Neural progenitor cell (in vitro differentiated cells): ENCODE measurements at regions not wholly inside any gene's neighbourhood (a gene's known extent, or its start where the extent isn't known, plus 50 kb on each side); places are given as distances from the start of the nearest gene placed in this dataset.
A peak's percentile ranks its signal among the peaks of the same experiment; 100 is the strongest.

Source experiments
- DNase-seq: peaks from one replicate; pipeline ENCODE4 v3.0.0-alpha.2; 2016; ENCODE audit warnings: low spot score
- H2AFZ ChIP-seq: fragments of 200-600 bp; sonication (generic); replicated peaks from 2 replicates; pipeline ENCODE4 v1.6.1; 2016; ENCODE audit warnings: antibody characterized with exemption
- H3F3A ChIP-seq: fragments of 200-600 bp; sonication (generic); 2 replicates; pipeline ENCODE4 v1.6.1; 2016; ENCODE audit warnings: antibody characterized with exemption, low read depth
- H3K27ac ChIP-seq: fragments of 200-600 bp; sonication (generic); 2 replicates; pipeline ENCODE4 v1.5.1; 2016; ENCODE audit warnings: mild to moderate bottlenecking
- H3K27me3 ChIP-seq: fragments of 200-600 bp; sonication (generic); 2 replicates; pipeline ENCODE4 v1.6.1; 2016; ENCODE audit warnings: mild to moderate bottlenecking, moderate library complexity
- H3K36me3 ChIP-seq: fragments of 200-600 bp; sonication (generic); 2 replicates; pipeline ENCODE4 v1.5.1; 2016
- H3K4me1 ChIP-seq: fragments of 200-600 bp; sonication (generic); 2 replicates; pipeline ENCODE4 v1.6.1; 2016; ENCODE audit warnings: mixed run types
- H3K4me2 ChIP-seq: fragments of 200-600 bp; sonication (generic); 2 replicates; pipeline ENCODE4 v1.6.1; 2016
- H3K4me3 ChIP-seq: fragments of 200-600 bp; sonication (generic); 2 replicates; pipeline ENCODE4 v1.5.1; 2016
- H3K79me2 ChIP-seq: fragments of 200-600 bp; sonication (generic); 2 replicates; pipeline ENCODE4 v1.6.1; 2016; ENCODE audit warnings: low read depth
- H3K9ac ChIP-seq: fragments of 200-600 bp; sonication (generic); 2 replicates; pipeline ENCODE4 v1.6.1; 2016
- H3K9me3 ChIP-seq: fragments of 200-600 bp; sonication (generic); 2 replicates; pipeline ENCODE4 v1.5.1; 2016; ENCODE audit warnings: low read depth
- H4K20me1 ChIP-seq: fragments of 200-600 bp; sonication (generic); 2 replicates; pipeline ENCODE4 v1.6.1; 2016; ENCODE audit warnings: low read depth
- H3K27ac Mint-ChIP-seq: 3 replicates; pipeline ENCODE4 v1.8.0; 2021; ENCODE audit warnings: mixed read lengths
- H3K27me3 Mint-ChIP-seq: 2 replicates; pipeline ENCODE4 v1.8.0; 2022; ENCODE audit warnings: low read depth, mild to moderate bottlenecking, inconsistent platforms, moderate library complexity, mixed read lengths; ENCODE audit not compliant: insufficient read depth
- H3K36me3 Mint-ChIP-seq: 3 replicates; pipeline ENCODE4 v1.8.0; 2021; ENCODE audit warnings: mixed read lengths
- H3K4me1 Mint-ChIP-seq: 3 replicates; pipeline ENCODE4 v1.8.0; 2021; ENCODE audit warnings: mixed read lengths
- H3K4me3 Mint-ChIP-seq: 3 replicates; pipeline ENCODE4 v1.8.0; 2021; ENCODE audit warnings: mild to moderate bottlenecking, moderate library complexity, mixed read lengths
- H3K9me3 Mint-ChIP-seq: 3 replicates; pipeline ENCODE4 v1.8.0; 2020; ENCODE audit warnings: mixed read lengths
- EZH2 ChIP-seq: fragments of 200-600 bp; sonication (generic); IDR thresholded peaks from 2 replicates; pipeline ENCODE4 v1.6.1; 2017; ENCODE audit warnings: antibody characterized with exemption, mild to moderate bottlenecking, moderate library complexity
- EZH2phosphoT487 ChIP-seq: fragments of 200-600 bp; sonication (generic); IDR thresholded peaks from 2 replicates; pipeline ENCODE4 v1.6.1; 2017; ENCODE audit warnings: antibody characterized with exemption
- TF ChIP-seq, protein P1 (sequence below): fragments of 200-600 bp; sonication (generic); IDR thresholded peaks from 2 replicates; pipeline ENCODE4 v1.5.1; 2017; ENCODE audit warnings: antibody characterized with exemption, mild to moderate bottlenecking

DNA sequence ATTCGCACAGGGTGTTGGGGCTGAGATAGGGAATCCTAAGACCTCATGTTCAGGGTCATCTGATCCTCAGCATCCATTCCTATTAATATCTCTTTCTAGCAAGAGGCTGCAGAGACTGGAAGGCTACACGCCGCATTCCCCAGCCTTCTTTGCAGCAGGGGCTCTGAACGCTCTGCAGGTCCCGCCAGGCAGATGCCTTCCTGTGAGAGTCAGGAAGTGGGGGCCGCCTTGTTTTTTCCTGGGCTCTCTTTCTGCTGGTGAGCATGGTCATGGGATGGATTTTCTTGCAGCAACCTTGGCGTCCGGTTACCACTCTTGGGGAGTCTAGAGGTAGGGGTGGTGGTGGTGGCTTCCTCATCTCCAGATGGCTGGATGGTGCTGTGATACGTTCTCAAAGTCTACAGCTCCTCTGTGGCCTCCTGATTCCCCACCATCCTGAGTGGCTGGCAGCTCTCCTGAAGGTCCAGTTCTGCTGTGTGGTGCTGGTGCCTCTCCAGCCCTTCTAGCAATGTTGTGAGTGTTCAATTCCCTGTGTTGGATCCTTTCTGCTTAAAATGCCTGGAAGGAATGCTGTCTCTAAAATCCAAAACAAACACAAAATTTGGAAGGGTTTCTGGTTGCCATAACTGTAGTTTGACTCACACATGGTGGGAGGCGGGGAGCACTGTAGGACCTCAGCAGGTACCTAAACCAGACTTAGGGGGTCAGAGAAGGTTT is 111.9 kb downstream of the CEBPB start:
- Histone ChIP-seq H3K4me2 (no peak overlapping the region), H4K20me1 (no peaks in the 10 kb centered on the region), H3F3A (no peaks in the 10 kb centered on the region), H3K27ac (no peak overlapping the region), H2AFZ (no peak overlapping the region), H3K9ac (no peak overlapping the region), H3K4me3 (no peak overlapping the region), H3K9me3 (no peaks in the 10 kb centered on the region), H3K36me3 (no peaks in the 10 kb centered on the region), H3K27me3 (no peaks in the 10 kb centered on the region), H3K4me1 (no peaks in the 10 kb centered on the region), H3K79me2 (no peaks in the 10 kb centered on the region)
- Mint-ChIP-seq H3K27ac (no peak overlapping the region), H3K9me3 (no peaks in the 10 kb centered on the region), H3K4me3 (no peak overlapping the region), H3K27me3 (peaks cover 12% of the 10 kb centered on the region), H3K36me3 (no peaks in the 10 kb centered on the region), H3K4me1 (peaks cover 21% of the 10 kb centered on the region)
- DNase-seq: no peak
- TF ChIP-seq, protein P1, sequence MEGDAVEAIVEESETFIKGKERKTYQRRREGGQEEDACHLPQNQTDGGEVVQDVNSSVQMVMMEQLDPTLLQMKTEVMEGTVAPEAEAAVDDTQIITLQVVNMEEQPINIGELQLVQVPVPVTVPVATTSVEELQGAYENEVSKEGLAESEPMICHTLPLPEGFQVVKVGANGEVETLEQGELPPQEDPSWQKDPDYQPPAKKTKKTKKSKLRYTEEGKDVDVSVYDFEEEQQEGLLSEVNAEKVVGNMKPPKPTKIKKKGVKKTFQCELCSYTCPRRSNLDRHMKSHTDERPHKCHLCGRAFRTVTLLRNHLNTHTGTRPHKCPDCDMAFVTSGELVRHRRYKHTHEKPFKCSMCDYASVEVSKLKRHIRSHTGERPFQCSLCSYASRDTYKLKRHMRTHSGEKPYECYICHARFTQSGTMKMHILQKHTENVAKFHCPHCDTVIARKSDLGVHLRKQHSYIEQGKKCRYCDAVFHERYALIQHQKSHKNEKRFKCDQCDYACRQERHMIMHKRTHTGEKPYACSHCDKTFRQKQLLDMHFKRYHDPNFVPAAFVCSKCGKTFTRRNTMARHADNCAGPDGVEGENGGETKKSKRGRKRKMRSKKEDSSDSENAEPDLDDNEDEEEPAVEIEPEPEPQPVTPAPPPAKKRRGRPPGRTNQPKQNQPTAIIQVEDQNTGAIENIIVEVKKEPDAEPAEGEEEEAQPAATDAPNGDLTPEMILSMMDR: no peak
- TF ChIP-seq EZH2 (no peak), EZH2phosphoT487 (no peak)

DNA sequence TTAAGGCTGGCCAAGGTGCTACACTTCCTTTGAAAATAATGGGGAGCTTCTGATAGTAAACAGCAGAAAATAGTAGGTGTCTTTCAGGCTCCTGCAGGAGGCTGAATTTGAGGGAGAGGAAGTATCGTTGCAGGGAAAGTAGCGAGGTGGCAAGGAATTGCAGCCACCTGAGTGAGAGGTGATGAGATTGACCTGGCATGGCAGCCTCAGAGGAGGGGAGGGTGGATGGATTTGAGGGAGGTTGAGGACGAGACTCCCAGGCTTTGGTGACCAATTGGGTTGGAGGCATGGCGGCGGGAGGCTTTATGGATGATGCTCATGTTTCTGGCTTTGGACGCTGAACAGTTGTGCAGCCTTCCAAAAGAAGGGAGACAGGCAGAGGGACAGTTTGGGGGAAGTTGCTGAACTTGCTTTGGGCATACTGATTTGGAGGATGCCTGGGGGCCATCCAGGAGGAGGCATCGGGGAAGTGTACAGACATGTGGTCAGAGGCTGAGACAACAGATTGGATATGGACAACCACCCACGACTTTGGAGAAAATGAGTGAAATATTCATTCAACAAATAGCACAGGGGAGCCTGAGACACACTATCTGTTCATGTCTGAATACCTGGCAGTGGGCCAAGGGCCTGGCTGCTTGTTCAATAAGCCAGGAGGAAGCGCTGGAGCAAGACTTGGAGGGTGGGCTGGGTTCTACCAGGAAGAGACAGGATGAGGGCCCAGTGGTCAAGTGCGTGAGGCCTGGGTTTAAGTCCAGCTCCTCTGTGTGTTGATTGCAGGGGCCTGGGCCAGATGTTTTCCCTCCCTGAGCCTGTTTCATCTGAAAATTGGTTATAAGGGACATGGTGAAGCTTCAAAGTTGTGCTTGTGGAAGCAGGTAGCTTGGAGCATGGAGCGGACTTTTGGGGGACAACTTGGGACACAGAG is 113.2 kb downstream of the CEBPB start:
- H3K27me3 ChIP-seq: no peaks in the 10 kb centered on the region
- H3K9ac ChIP-seq: no peak overlapping the region
- Mint-ChIP-seq H3K9me3 (no peaks in the 10 kb centered on the region), H3K4me1 (peaks cover 22% of the 10 kb centered on the region), H3K36me3 (no peaks in the 10 kb centered on the region), H3K27ac (peak overlapping the region; percentile 31), H3K4me3 (no peak overlapping the region), H3K27me3 (peaks cover 12% of the 10 kb centered on the region)
- H3K36me3 ChIP-seq: no peaks in the 10 kb centered on the region
- no peak overlapping the region for H2AFZ ChIP-seq
- DNase-seq: no peak
- no peaks in the 10 kb centered on the region for H4K20me1 ChIP-seq
- no peaks in the 10 kb centered on the region for H3F3A ChIP-seq
- H3K79me2 ChIP-seq: no peaks in the 10 kb centered on the region
- peaks cover 2% of the 10 kb centered on the region for H3K4me1 ChIP-seq
- TF ChIP-seq, protein P1: no peak
- TF ChIP-seq EZH2 (no peak), EZH2phosphoT487 (no peak)
- H3K4me2 ChIP-seq: no peak overlapping the region
- H3K4me3 ChIP-seq: no peak overlapping the region
- no peak overlapping the region for H3K27ac ChIP-seq
- H3K9me3 ChIP-seq: no peaks in the 10 kb centered on the region

DNA sequence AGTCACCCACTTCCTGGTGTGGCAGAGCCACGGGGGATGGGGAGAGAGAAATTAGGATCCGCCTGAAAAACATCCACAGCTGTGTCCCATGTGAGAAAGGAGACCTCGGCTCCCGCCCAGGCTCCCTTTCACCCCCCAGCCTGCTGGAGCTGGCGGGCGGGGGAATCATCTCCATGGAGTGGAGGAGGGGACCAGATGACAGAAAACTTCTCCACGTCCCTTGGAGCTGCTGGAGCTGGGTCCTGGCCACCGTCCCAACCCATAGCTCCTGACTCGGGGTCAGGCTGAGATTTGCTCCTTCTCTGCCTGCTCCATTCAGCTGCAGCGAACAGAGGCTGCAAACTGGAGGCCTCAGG is 113.8 kb downstream of the CEBPB start:
- no peaks in the 10 kb centered on the region for H3K9me3 Mint-ChIP-seq
- no peaks in the 10 kb centered on the region for H3K36me3 ChIP-seq
- no peak overlapping the region for H3K4me2 ChIP-seq
- H2AFZ ChIP-seq: no peak overlapping the region
- no peak overlapping the region for H3K27ac ChIP-seq
- H4K20me1 ChIP-seq: no peaks in the 10 kb centered on the region
- no peaks in the 10 kb centered on the region for H3K9me3 ChIP-seq
- DNase-seq: no peak
- TF ChIP-seq EZH2: no peak
- TF ChIP-seq EZH2phosphoT487: no peak
- TF ChIP-seq, protein P1: no peak
- peaks cover 12% of the 10 kb centered on the region for H3K27me3 Mint-ChIP-seq
- H3F3A ChIP-seq: no peaks in the 10 kb centered on the region
- H3K79me2 ChIP-seq: no peaks in the 10 kb centered on the region
- H3K4me1 ChIP-seq: peaks cover 8% of the 10 kb centered on the region
- H3K4me1 Mint-ChIP-seq: peaks cover 24% of the 10 kb centered on the region
- no peak overlapping the region for H3K9ac ChIP-seq
- H3K4me3 Mint-ChIP-seq: no peak overlapping the region
- H3K4me3 ChIP-seq: no peak overlapping the region
- no peaks in the 10 kb centered on the region for H3K36me3 Mint-ChIP-seq
- H3K27me3 ChIP-seq: no peaks in the 10 kb centered on the region
- no peak overlapping the region for H3K27ac Mint-ChIP-seq
